HUES6 (cell line): ENCODE measurements at regions not wholly inside any gene's neighbourhood (a gene's known extent, or its start where the extent isn't known, plus 50 kb on each side); places are given as distances from the start of the nearest gene placed in this dataset.
"Not testable (repeated sequence)": the region's sequence is repeated elsewhere in the genome, so short reads cannot be mapped to it uniquely, and the experiment has no call there.

ENCODE experiments used
- H3K27ac ChIP-seq: 2 replicates; pipeline ENCODE4 v1.7.0; 2013; ENCODE audit warnings: low read depth, mild to moderate bottlenecking, low read length, inconsistent platforms
- H3K27me3 ChIP-seq: 2 replicates; pipeline ENCODE4 v1.6.1; 2013; ENCODE audit warnings: low read length; ENCODE audit not compliant: control insufficient read depth, insufficient read depth
- H3K36me3 ChIP-seq: 2 replicates; pipeline ENCODE4 v1.6.1; 2013; ENCODE audit warnings: low read length; ENCODE audit not compliant: control insufficient read depth, insufficient read depth
- H3K4me1 ChIP-seq: 2 replicates; pipeline ENCODE4 v1.6.1; 2013; ENCODE audit warnings: low read length; ENCODE audit not compliant: control insufficient read depth, insufficient read depth
- H3K4me3 ChIP-seq: 2 replicates; pipeline ENCODE4 v1.5.1; 2013; ENCODE audit warnings: low read depth, low read length
- H3K9ac ChIP-seq: one replicate; pipeline ENCODE4 v1.6.1; 2013; ENCODE audit warnings: mild to moderate bottlenecking, low read length
- H3K9me3 ChIP-seq: 2 replicates; pipeline ENCODE4 v1.6.1; 2013; ENCODE audit warnings: low read depth, low read length; ENCODE audit not compliant: control insufficient read depth, insufficient read depth

DNA sequence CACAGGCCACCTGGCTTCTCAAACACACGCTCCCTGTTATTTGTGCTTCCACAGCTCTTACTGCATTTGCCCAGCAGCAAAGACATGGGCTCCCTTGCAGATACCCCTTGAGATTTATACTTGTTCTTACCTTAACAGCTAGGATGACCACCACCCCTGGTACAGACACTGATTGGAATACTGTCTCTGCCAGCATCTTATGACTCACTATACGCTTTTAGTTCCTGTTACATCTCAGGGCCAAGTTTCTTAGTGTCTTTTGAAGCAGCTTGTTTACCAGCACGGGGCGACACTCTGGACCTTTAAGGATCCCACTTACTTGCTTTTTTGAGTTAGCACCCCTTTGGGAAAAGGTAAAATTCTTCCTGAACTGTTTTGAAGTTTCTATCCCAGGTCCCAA lies 874.8 kb downstream of the KCNT2 start:
- Histone ChIP-seq H3K9ac (no peak overlapping the region), H3K4me1 (no peaks in the 10 kb centered on the region), H3K27ac (no peak overlapping the region), H3K27me3 (no peaks in the 10 kb centered on the region), H3K4me3 (no peak overlapping the region), H3K36me3 (no peaks in the 10 kb centered on the region), H3K9me3 (0 out of 2 replicates have a peak, but pooled peaks cover 8% of the 10 kb centered on the region)

DNA sequence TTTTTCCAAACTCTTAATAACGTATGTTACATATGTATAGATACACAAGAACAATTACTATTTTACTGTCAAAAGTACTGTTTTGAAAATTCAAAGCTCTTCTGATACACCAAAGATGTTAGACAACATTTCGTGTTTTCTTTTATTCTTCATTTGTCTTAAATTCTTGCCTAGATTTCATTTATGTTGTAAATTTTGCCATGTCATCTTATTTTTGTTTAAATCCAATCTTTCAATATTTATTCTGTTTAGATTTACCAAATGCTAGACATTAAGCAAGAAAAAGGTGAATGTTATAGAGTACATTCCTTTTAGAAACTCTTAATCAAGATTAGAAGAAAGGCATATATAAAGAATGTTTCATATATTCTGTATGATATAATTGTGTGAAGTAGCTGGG lies 876.9 kb downstream of the KCNT2 start:
- Histone ChIP-seq H3K9ac (no peak overlapping the region), H3K27me3 (no peaks in the 10 kb centered on the region), H3K36me3 (no peaks in the 10 kb centered on the region), H3K4me3 (no peak overlapping the region), H3K27ac (no peak overlapping the region), H3K4me1 (no peaks in the 10 kb centered on the region), H3K9me3 (0 out of 2 replicates have a peak, but pooled peaks cover 8% of the 10 kb centered on the region)

- H3K4me3 ChIP-seq: no peak overlapping the region
- H3K36me3 ChIP-seq: no peaks in the 10 kb centered on the region
- H3K9ac ChIP-seq: no peak overlapping the region
- 0 out of 2 replicates have a peak, but pooled peaks cover 3% of the 10 kb centered on the region for H3K9me3 ChIP-seq
- H3K4me1 ChIP-seq: peaks cover 6% of the 10 kb centered on the region; the same call in 1 of the 2 replicates
- no peak overlapping the region for H3K27ac ChIP-seq
- H3K27me3 ChIP-seq: no peaks in the 10 kb centered on the region
Observed at GRCh38 chr1:195723796-195724194, 884.4 kb downstream of the KCNT2 start.

GRCh38 chr1:195722852-195723795 lies 885.1 kb downstream of the KCNT2 start:
- not testable (repeated sequence) for H3K27me3 ChIP-seq, H3K27ac ChIP-seq, H3K9ac ChIP-seq, H3K36me3 ChIP-seq, H3K9me3 ChIP-seq, H3K4me3 ChIP-seq
- H3K4me1 ChIP-seq: peaks cover 11% of the 10 kb centered on the region

DNA sequence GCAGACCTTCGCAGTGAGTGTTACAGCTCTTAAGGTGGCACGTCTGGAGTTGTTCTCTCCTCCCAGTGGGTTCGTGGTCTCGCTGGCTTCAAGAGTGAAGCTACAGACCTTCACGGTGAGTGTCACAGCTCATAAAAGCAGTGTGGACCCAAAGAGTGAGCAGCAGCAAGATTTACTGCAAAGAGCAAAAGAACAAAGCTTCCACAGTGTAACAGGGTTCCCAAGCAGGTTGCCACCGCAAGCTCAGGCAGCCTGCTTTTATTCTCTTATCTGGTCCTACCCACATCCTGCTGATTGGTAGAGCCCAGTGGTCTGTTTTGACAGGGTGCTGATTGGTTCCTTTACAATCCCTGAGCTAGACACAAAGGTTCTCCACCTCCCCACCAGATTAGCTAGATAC lies 886.1 kb downstream of the KCNT2 start:
- H3K4me1 ChIP-seq: peaks cover 13% of the 10 kb centered on the region
- not testable (repeated sequence) for H3K9ac ChIP-seq, H3K27me3 ChIP-seq, H3K9me3 ChIP-seq, H3K4me3 ChIP-seq, H3K27ac ChIP-seq, H3K36me3 ChIP-seq

GRCh38 chr1:195721210-195721971 lies 886.8 kb downstream of the KCNT2 start:
- H3K9me3 ChIP-seq: 0 out of 2 replicates have a peak, but pooled peaks cover 3% of the 10 kb centered on the region
- no peak overlapping the region for H3K9ac ChIP-seq
- peaks cover 13% of the 10 kb centered on the region for H3K4me1 ChIP-seq
- no peak overlapping the region for H3K4me3 ChIP-seq
- no peaks in the 10 kb centered on the region for H3K36me3 ChIP-seq
- no peaks in the 10 kb centered on the region for H3K27me3 ChIP-seq
- no peak overlapping the region for H3K27ac ChIP-seq

DNA sequence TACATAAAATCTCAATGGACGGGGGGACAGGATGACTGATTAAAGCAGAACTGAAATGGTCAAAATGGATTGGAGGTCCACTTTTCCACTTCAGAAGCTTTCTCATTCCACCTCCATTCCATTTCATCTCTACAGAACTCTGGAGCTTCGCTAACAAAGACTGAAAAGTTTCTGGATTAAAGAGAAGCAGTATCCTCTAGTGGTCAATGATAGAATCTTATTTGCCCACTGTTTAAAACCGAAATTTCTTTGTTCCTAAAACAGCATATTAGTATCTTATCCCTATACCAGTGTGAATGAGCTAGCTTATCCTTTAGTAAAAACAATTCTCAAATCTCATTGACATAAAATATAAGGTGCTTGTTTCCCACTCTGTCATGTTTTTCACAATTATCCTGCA lies 890.6 kb downstream of the KCNT2 start:
- Histone ChIP-seq H3K9me3 (0 out of 2 replicates have a peak, but pooled peaks cover 3% of the 10 kb centered on the region), H3K36me3 (no peaks in the 10 kb centered on the region), H3K9ac (no peak overlapping the region), H3K4me3 (no peak overlapping the region), H3K4me1 (peaks cover 26% of the 10 kb centered on the region), H3K27me3 (no peaks in the 10 kb centered on the region), H3K27ac (no peak overlapping the region)

- H3K4me1 ChIP-seq: peaks cover 26% of the 10 kb centered on the region
- H3K4me3 ChIP-seq: no peak overlapping the region
- no peaks in the 10 kb centered on the region for H3K9me3 ChIP-seq
- H3K36me3 ChIP-seq: no peaks in the 10 kb centered on the region
- no peaks in the 10 kb centered on the region for H3K27me3 ChIP-seq
- H3K27ac ChIP-seq: no peak overlapping the region
- H3K9ac ChIP-seq: no peak overlapping the region
Observed at GRCh38 chr1:195715652-195716051, 892.6 kb downstream of the KCNT2 start.

- Histone ChIP-seq H3K27me3 (no peaks in the 10 kb centered on the region), H3K9ac (no peak overlapping the region), H3K36me3 (no peaks in the 10 kb centered on the region), H3K9me3 (no peaks in the 10 kb centered on the region), H3K4me1 (peaks cover 23% of the 10 kb centered on the region), H3K27ac (no peak overlapping the region), H3K4me3 (no peak overlapping the region)
Observed at GRCh38 chr1:195714248-195714647, 894.0 kb downstream of the KCNT2 start.

- Histone ChIP-seq H3K4me3 (no peak overlapping the region), H3K9ac (no peak overlapping the region), H3K9me3 (no peaks in the 10 kb centered on the region), H3K4me1 (peaks cover 4% of the 10 kb centered on the region; the same call in 1 of the 2 replicates), H3K27me3 (no peaks in the 10 kb centered on the region), H3K27ac (no peak overlapping the region), H3K36me3 (no peaks in the 10 kb centered on the region)
Observed at GRCh38 chr1:195709821-195710220, 898.4 kb downstream of the KCNT2 start.

GRCh38 chr1:195704028-195704427 lies 904.2 kb downstream of the KCNT2 start:
- H3K9ac ChIP-seq: no peak overlapping the region
- H3K27ac ChIP-seq: no peak overlapping the region
- H3K4me1 ChIP-seq: no peaks in the 10 kb centered on the region
- no peak overlapping the region for H3K4me3 ChIP-seq
- no peaks in the 10 kb centered on the region for H3K9me3 ChIP-seq
- H3K36me3 ChIP-seq: no peaks in the 10 kb centered on the region
- no peaks in the 10 kb centered on the region for H3K27me3 ChIP-seq
